Tibial artery (tissue), 4 donors: ENCODE measurements at regions not wholly inside any gene's neighbourhood (a gene's known extent, or its start where the extent isn't known, plus 50 kb on each side); places are given as distances from the start of the nearest gene placed in this dataset.

Source experiments
- DNase-seq, 2 donors: peaks; one replicate each; pipeline ENCODE4 v3.0.0-alpha.2; 2019
- H3K27ac ChIP-seq, 2 donors: fragments of 200-600 bp; sonication (generic) in 1 of 2; 1 replicate in 1 of 2; 2 replicates in 1 of 2; pipeline ENCODE4 v1.5.1; 2018 to 2019; ENCODE audit warnings: mild to moderate bottlenecking in 1 of 2
- H3K27me3 ChIP-seq, 2 donors: fragments of 200-600 bp; sonication (generic) in 1 of 2; one replicate each; pipeline versions ENCODE4 v1.5.1 to v1.6.0; 2016 to 2019
- H3K36me3 ChIP-seq, 3 donors: fragments of 200-600 bp; sonication (generic) in 2 of 3; one replicate each; pipeline ENCODE4 v1.5.1; 2016 to 2019; ENCODE audit warnings: mild to moderate bottlenecking in 2 of 3
- H3K4me1 ChIP-seq, 4 donors: fragments of 200-600 bp; sonication (generic) in 2 of 4; 1 replicate in 3 of 4; 2 replicates in 1 of 4; pipeline ENCODE4 v1.5.1; 2016 to 2019
- H3K4me3 ChIP-seq, 2 donors: fragments of 200-600 bp; sonication (generic) in 1 of 2; 1 replicate in 1 of 2; 2 replicates in 1 of 2; pipeline ENCODE4 v1.5.1; 2018 to 2019; ENCODE audit warnings: mild to moderate bottlenecking in 2 of 2
- H3K9me3 ChIP-seq, 3 donors: fragments of 200-600 bp; sonication (generic) in 1 of 3; one replicate each; pipeline ENCODE4 v1.5.1; 2016 to 2019
- intact Hi-C: fragments of 100-400 bp; cut with DNase I; formaldehyde crosslinking; loops from one replicate; pipeline ENCODE4 v1.15.0; 2023; ENCODE audit warnings: low total_unique reads
- TF ChIP-seq, protein P1 (sequence below), 2 experiments: fragments of 200-600 bp in 1 of 2; fragments of 450-650 bp in 1 of 2; IDR thresholded peaks; one replicate each; pipeline ENCODE4 v1.5.1; 2017 to 2019; ENCODE audit warnings: antibody characterized with exemption in 2 of 2, mild to moderate bottlenecking in 1 of 2, moderate library complexity in 1 of 2

DNA sequence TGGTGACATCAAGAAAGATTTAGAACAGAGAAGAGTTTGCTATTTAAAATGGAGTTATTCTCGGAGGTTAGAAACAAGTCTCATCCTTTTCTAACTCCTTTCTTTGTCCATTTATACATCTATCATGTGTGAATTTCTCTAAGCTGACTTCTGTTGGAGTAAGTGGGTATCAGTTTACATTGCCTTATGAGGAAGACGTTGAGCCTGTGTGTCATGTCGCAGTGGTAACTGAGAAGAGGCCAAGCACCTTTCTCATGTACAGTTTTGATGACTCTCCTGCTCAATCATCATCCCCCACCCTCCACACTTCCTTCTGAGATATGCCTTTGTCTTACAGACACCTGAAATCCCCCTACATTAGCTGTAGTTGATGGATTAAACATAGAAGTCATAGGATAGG, 624.8 kb downstream of the LIG4 start:
- TF ChIP-seq, protein P1, sequence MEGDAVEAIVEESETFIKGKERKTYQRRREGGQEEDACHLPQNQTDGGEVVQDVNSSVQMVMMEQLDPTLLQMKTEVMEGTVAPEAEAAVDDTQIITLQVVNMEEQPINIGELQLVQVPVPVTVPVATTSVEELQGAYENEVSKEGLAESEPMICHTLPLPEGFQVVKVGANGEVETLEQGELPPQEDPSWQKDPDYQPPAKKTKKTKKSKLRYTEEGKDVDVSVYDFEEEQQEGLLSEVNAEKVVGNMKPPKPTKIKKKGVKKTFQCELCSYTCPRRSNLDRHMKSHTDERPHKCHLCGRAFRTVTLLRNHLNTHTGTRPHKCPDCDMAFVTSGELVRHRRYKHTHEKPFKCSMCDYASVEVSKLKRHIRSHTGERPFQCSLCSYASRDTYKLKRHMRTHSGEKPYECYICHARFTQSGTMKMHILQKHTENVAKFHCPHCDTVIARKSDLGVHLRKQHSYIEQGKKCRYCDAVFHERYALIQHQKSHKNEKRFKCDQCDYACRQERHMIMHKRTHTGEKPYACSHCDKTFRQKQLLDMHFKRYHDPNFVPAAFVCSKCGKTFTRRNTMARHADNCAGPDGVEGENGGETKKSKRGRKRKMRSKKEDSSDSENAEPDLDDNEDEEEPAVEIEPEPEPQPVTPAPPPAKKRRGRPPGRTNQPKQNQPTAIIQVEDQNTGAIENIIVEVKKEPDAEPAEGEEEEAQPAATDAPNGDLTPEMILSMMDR (IDR thresholded peaks at IDR 0.05): no peak
- intact Hi-C loops: no loop called here
- Histone ChIP-seq H3K36me3 (no peaks in the 10 kb centered on the region), H3K4me1 (no peaks in the 10 kb centered on the region), H3K9me3 (no peaks in the 10 kb centered on the region), H3K27ac (no peak overlapping the region), H3K27me3 (no peaks in the 10 kb centered on the region), H3K4me3 (no peak overlapping the region)
- DNase-seq: no peak

DNA sequence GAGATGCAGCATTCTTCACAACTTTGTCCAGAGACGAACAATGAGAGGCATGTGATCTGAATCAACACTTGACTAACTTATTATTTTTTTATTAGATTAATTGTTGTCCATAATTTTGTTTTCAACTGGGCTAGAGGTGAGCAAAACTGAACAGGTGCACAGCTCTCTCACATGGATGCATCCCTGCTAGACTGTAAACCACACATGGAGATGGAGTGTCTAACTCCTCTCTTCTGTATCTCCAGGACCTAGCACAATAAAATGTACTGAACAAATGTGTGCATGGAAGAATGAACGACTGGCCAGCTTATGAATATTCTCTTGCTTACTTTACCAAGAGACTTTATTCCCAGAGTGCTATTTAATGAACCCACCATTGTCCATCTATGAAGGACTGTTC, 627.7 kb downstream of the LIG4 start:
- H3K4me1 ChIP-seq: no peaks in the 10 kb centered on the region
- DNase-seq: no peak
- intact Hi-C loops: no loop called here
- H3K4me3 ChIP-seq: no peak overlapping the region
- no peaks in the 10 kb centered on the region for H3K27me3 ChIP-seq
- H3K36me3 ChIP-seq: no peaks in the 10 kb centered on the region
- no peak overlapping the region for H3K27ac ChIP-seq
- no peaks in the 10 kb centered on the region for H3K9me3 ChIP-seq
- TF ChIP-seq, protein P1 (IDR thresholded peaks at IDR 0.05): no peak

GRCh38 chr13:107586216-107586615, 629.1 kb downstream of the LIG4 start:
- no peaks in the 10 kb centered on the region for H3K4me1 ChIP-seq
- intact Hi-C loops: no loop called here
- H3K9me3 ChIP-seq: no peaks in the 10 kb centered on the region
- H3K4me3 ChIP-seq: no peak overlapping the region
- H3K36me3 ChIP-seq: no peaks in the 10 kb centered on the region
- no peak for DNase-seq
- no peaks in the 10 kb centered on the region for H3K27me3 ChIP-seq
- TF ChIP-seq, protein P1 (IDR thresholded peaks at IDR 0.05): no peak
- no peak overlapping the region for H3K27ac ChIP-seq

DNA sequence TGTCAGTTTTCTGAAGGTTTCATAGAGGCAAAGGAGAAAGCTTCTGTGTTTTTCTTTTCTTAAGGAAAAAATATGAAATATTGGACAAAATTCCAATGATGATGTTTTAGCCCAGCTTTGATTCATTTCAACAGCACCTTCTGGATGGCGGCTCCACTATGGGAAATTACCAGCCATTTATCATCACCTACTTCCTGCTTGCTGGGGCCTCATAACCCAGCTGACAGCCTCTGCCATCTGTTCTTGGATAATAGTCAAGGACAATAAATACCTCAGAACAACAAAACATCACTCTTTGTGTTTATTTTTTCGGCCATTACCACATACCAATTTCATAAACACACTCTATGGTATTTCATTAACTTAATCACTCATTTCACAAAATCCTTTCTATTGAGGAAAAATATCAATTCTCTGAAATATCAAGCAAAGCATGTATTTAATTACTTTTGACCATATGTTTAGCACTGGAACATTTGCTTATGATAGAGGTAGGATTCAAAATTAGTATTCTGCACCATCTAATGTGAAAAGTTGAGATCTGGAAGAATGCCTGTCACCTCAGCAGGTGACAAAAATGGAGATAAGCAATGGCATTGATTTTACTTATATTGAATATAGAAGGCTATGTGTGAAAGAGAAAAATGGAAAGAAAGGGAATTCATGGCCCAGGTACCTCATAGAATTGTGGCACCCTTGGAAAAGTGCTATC, 629.7 kb downstream of the LIG4 start:
- Histone ChIP-seq H3K36me3 (no peaks in the 10 kb centered on the region), H3K27ac (no peak overlapping the region), H3K27me3 (no peaks in the 10 kb centered on the region), H3K4me1 (no peaks in the 10 kb centered on the region), H3K4me3 (no peak overlapping the region), H3K9me3 (no peaks in the 10 kb centered on the region)
- TF ChIP-seq, protein P1 (IDR thresholded peaks at IDR 0.05): no peak
- no peak for DNase-seq
- intact Hi-C loops: no loop called here

DNA sequence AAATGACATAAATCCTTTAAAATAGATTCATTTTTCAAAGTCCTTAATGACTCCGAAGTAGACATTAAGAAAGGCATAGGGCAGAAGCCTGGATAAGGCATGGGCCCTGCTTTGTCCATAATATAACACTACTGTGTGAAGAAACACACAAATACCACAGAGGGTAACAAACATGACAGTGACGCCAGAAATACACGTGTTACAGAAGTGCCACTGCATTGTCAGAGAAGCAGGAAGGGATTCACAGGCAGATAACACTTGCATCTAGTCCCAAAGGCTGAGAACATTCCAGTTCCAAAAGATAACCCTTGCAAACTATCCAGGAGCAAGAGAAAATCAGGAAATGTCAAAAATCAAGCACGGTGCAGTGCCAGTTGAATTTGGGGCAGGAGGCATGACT, 633.2 kb downstream of the LIG4 start:
- intact Hi-C loops: no loop called here
- no peaks in the 10 kb centered on the region for H3K4me1 ChIP-seq
- no peaks in the 10 kb centered on the region for H3K27me3 ChIP-seq
- H3K9me3 ChIP-seq: no peaks in the 10 kb centered on the region
- no peaks in the 10 kb centered on the region for H3K36me3 ChIP-seq
- H3K4me3 ChIP-seq: no peak overlapping the region
- TF ChIP-seq, protein P1 (IDR thresholded peaks at IDR 0.05): no peak
- no peak for DNase-seq
- H3K27ac ChIP-seq: no peak overlapping the region
